Stimulated activated CD8-positive, alpha-beta memory T cell treated with anti-CD3 and anti-CD28 coated beads, Interleukin-15, amount 100 ng/mL, for 24 hours (primary cell): ENCODE measurements at regions not wholly inside any gene's neighbourhood (a gene's known extent, or its start where the extent isn't known, plus 50 kb on each side); places are given as distances from the start of the nearest gene placed in this dataset.

Experiments used
- DNase-seq: peaks from one replicate; pipeline ENCODE4 v3.0.0-alpha.2; 2020; ENCODE audit warnings: low read depth

- no peak for DNase-seq
Measured at GRCh38 chr5:3957658-3958057, 362.0 kb downstream of the IRX1 start.

- DNase-seq, result no peak
Measured at GRCh38 chr5:3958389-3958788, 362.8 kb downstream of the IRX1 start.

GRCh38 chr5:3962113-3962512 lies 366.5 kb downstream of the IRX1 start:
- no peak for DNase-seq

GRCh38 chr5:3963652-3964051 lies 368.0 kb downstream of the IRX1 start:
- no peak for DNase-seq

GRCh38 chr5:3980156-3980555 lies 384.5 kb downstream of the IRX1 start:
- no peak for DNase-seq

GRCh38 chr5:3987867-3988266 lies 392.2 kb downstream of the IRX1 start:
- DNase-seq, result no peak

GRCh38 chr5:3993856-3994473 lies 398.3 kb downstream of the IRX1 start:
- DNase-seq, result no peak

GRCh38 chr5:3994628-3995027 lies 399.0 kb downstream of the IRX1 start:
- no peak for DNase-seq

GRCh38 chr5:3995954-3996619 lies 400.5 kb downstream of the IRX1 start:
- DNase-seq, result no peak

- DNase-seq, result no peak
Measured at GRCh38 chr5:3996707-3997336, 401.2 kb downstream of the IRX1 start.

GRCh38 chr5:3997670-3998069 lies 402.0 kb downstream of the IRX1 start:
- no peak for DNase-seq

- DNase-seq, result no peak
Measured at GRCh38 chr5:3999929-4000328, 404.3 kb downstream of the IRX1 start.

GRCh38 chr5:4001004-4001403 lies 405.4 kb downstream of the IRX1 start:
- DNase-seq, result no peak

- DNase-seq, result no peak
Measured at GRCh38 chr5:4001758-4002533, 406.3 kb downstream of the IRX1 start.

- DNase-seq, result no peak
Measured at GRCh38 chr5:4005335-4005734, 409.7 kb downstream of the IRX1 start.

GRCh38 chr5:4007001-4007400 lies 411.4 kb downstream of the IRX1 start:
- DNase-seq, result no peak

GRCh38 chr5:4011943-4012342 lies 416.3 kb downstream of the IRX1 start:
- no peak for DNase-seq

GRCh38 chr5:4013106-4013898 lies 417.7 kb downstream of the IRX1 start:
- no peak for DNase-seq

- DNase-seq, result no peak
Measured at GRCh38 chr5:4015709-4016108, 420.1 kb downstream of the IRX1 start.

GRCh38 chr5:4017076-4017803 lies 421.6 kb downstream of the IRX1 start:
- no peak for DNase-seq

GRCh38 chr5:4018007-4018406 lies 422.4 kb downstream of the IRX1 start:
- no peak for DNase-seq
